NCI-H1417 (cell line): ENCODE measurements at regions not wholly inside any gene's neighbourhood (a gene's known extent, or its start where the extent isn't known, plus 50 kb on each side); places are given as distances from the start of the nearest gene placed in this dataset.
"Not testable (repeated sequence)": the region's sequence is repeated elsewhere in the genome, so short reads cannot be mapped to it uniquely, and the experiment has no call there.

ENCODE experiments used
- DNase-seq, 3 experiments: peaks; one replicate each; lab custom pipeline; 2025; lab: John Stamatoyannopoulos, UW

- DNase-seq = no peak
Observed at GRCh38 chr21:35170818-35171217, 121.7 kb upstream of the RUNX1 start.

GRCh38 chr21:35170244-35170643, 121.1 kb upstream of the RUNX1 start:
- no peak for DNase-seq

DNA sequence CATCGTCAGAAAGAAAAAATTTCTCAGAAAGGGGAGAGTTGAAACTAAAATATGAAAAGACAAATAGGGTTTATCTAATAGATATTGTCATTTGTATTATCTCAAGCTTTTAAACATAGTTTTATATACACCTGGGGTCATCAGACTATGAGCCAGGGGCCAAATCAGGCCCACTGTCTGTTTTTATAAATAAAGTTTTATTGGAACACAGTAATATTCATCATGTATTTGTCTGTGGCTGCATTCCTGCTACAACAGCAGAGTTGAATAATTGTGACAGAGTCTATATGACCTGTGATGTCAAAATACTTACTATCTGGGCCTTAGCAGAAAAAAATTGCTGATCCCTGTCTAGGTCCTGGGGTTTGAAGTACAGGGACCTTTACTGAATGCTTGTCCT, 120.5 kb upstream of the RUNX1 start:
- no peak for DNase-seq

GRCh38 chr21:35168735-35169134, 119.6 kb upstream of the RUNX1 start:
- no peak for DNase-seq

- DNase-seq = no peak
Observed at GRCh38 chr21:35164971-35165483, 115.9 kb upstream of the RUNX1 start.

DNA sequence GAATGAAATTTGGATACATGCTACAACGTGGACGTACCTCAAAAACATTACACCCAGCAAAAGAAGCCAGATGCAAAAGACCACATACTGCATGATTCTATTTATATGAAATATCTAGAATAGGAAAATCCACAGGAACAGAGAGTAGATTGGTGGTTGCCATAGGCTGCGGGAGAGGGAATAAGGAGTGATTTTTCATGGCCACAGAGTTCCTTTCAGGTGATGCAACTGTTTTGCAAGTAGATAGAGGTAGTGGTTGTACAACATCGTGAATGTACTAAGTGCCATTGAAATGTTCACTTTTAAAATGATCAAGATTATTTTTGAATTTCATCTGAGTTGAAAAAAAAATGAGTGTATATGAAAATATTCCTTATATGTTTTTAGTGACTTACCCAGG, 115.3 kb upstream of the RUNX1 start:
- no peak for DNase-seq

DNA sequence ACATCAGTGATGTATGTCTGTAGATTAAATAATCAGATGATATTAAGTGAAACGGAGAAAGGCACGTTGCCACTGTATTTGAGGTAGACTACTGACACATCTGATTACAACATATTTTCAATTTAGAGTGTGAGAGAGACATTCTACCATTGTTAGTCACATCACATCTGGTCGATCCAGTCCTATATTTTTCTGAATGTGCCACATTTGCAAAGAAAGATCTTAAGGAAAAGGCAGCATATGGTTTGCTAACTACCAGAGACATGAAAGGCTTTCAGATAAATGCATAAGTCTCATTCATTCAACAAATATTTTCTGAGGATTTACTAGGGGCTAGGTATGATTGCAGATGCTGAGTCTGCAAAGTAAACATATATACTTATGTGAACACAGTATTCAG, 114.3 kb upstream of the RUNX1 start:
- DNase-seq = no peak

- no peak for DNase-seq
Observed at GRCh38 chr21:35162831-35163230, 113.7 kb upstream of the RUNX1 start.

DNA sequence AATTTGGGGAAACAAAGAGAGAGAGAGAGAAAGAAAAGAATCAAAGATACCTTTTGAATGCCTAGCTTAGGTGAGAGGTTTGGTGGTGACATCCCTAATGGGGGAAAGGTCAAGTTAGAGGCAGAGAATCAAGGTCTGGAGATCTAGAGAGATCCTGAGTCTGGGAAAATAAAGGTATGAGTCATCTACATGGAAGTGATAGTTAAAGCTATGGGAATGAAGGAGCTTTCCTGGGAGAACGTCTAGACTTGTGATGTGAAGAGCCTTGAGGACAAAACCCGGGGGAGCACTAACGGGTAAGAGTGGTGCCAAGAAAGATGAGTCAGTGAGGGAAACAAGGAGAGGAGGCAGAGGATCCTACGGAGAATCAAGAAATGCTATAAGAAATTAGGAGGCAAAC, 110.8 kb upstream of the RUNX1 start:
- no peak for DNase-seq

DNA sequence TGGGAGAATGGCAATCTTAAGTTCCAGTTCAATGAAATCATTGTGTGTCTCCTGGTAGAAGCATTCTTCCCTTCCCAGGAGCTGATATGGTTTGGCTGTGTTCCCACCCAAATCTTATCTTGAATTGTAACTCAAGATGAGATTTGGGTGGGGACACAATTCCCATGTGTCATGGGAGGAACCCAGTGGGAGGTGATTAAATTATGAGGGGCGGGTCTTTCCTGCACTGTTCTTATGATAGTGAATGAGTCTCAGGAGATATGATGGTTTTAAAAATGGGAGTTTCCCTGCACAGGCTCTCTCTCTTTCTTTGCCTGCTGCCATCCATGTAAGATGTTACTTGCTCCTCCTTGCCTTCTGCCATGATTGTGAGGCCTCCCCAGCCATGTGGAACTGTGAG, 108.3 kb upstream of the RUNX1 start:
- DNase-seq = not testable (repeated sequence)

DNA sequence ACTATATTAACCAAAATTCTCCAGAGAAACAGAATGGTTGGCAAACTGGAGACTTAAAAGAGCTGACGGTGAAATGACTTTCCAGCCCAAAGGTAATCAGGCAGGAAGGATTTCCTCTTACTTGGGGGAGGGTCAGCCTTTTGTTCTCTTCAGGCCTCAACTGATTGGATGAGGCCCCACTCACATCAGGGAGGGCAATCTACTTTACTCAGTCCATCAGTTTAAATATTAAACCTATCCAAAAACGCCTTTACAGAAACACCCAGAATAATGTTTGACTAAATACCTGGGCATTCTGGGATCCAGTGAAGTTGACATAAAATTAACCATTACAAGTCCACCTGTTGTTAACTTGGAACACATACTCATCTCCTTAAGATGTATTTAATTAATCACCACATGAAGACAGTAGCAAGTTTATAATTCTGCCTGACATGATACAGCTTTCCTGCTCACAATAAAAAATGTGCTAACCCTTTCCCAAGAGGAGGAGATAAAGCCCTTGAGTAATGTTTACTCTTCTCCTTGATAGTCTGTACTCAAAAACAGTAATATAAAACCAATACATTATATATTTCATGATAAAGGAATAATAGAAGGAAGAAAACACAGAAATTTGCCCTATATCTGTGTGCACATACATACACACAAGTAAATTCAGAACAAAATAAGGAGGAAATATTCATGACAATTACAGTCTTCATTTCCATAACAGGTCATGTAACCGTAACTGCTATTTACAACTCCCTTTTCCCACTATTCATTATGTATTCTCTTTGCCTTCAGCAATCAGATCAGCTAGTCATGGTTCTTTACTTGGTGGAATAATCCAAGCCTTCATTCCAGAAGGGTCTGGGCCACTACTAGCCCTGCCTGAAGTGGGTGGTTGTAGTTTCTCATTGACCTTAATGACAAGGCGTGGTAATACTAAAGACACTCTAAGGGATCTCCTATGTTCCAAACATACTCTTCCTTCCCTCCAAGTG, 107.5 kb upstream of the RUNX1 start:
- DNase-seq = no peak

- DNase-seq = no peak
Observed at GRCh38 chr21:35154788-35155187, 105.7 kb upstream of the RUNX1 start.

DNA sequence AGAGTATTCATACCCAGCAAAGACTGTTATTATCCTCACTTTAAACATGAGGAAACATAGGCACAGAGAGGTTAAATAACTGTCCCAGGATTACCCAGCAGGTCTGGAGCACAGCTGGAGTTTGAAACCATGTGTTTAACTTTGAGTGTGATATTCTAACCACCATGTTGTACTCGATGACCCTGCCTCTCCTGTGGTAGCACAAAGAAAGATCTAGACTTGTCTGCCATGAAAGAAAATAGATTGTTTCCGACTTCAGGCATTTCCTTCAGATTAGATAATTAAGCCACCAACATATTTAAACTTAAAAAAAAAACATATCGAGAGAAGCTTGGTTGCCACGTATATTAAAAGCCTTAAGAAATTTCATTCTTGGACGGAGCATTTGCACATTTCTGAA, 104.6 kb upstream of the RUNX1 start:
- DNase-seq = no peak

GRCh38 chr21:35150562-35151226, 101.6 kb upstream of the RUNX1 start:
- no peak for DNase-seq

DNA sequence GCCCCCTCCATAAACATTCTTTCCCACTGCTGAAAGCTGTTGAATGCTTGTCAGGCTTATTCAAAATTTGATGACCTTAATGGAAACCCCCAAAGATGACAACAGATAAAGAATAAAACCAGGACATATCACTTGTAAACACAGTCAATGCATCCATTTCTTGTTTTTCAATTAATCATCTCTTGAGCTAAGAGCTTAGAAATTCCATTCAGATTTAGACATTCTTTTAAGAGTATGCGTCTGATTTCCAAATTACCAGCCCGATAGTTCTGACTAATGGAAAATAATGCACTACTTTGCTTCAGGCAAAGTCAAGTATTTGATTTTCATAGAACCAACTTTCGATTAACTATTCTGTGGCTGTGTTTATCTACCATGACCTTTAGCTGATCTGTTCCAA, 100.6 kb upstream of the RUNX1 start:
- no peak for DNase-seq

DNA sequence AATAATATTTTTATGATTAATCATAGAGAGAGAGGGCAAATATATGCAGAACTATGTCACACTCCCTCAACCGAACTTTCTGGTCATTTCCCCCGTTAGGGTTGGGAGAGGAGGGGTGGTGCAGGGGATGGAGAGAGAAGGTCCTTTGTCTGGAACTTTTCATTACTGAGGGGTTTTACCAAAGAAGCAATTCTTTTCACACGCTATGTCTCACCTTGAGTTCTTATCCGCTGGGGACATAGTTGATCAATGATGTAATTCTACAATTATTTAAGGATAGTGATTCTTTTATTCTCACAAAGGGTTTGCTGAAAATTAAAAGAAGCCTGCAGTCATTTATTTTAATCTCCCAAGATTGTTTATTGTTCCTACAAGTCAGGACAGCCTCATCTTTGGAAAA, 98.3 kb upstream of the RUNX1 start:
- DNase-seq = no peak

GRCh38 chr21:35145626-35146233, 96.6 kb upstream of the RUNX1 start:
- no peak for DNase-seq

GRCh38 chr21:35144978-35145377, 95.9 kb upstream of the RUNX1 start:
- DNase-seq = no peak

DNA sequence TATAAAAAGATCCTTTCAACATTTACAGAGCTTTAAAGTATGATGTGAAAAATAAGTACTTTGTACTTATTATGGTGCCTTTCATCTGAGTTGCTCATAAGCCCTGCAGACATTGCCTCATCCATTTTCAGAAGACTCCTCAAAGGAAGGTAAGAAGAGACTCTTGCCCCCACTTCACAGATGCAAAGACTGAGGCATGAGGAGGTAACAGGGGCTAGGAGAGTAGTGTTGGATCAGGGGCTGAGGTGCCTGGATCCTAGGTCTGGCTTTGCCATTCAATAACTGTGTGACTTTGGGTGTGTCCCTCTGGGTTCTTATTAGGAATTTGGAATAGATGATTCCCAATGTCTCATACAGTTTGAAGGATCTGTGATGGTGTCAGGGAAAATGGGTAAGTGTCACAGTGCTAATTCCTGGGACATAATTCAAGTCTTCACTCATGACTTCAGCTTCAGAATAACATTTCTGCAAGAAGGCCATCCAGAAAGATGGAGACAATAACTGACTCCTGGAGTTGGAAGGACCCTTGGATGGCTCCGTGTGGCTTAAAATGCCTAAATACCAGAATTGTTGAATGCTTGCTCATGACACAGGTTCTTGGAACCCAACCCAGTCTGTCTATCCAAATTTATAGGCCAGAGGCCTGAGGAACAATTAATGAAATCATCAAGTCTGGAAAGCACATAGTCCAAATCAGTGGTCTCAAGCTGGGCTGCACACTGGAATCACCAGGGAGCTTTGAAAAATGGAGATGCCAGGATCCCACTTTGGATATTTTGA, 93.1 kb upstream of the RUNX1 start:
- DNase-seq = no peak

- no peak for DNase-seq
Observed at GRCh38 chr21:35139382-35139715, 90.2 kb upstream of the RUNX1 start.

GRCh38 chr21:35138665-35139381, 89.7 kb upstream of the RUNX1 start:
- peak in 2 of 3 experiments; percentile 29 to 42 for DNase-seq
